ENCODE measurements at regions not wholly inside any gene's neighbourhood (a gene's known extent, or its start where the extent isn't known, plus 50 kb on each side); places are given as distances from the start of the nearest gene placed in this dataset.

- no peak overlapping the region for H3K4me3 ChIP-seq (ENCODE audit: low read length)
- no peaks in the 10 kb centered on the region for H3F3A ChIP-seq (ENCODE audit: low read length, unreplicated experiment)
- intact Hi-C loops (cut with micrococcal nuclease), result no loop called here
- H3K9me2 ChIP-seq (replicated peaks; ENCODE audit: low read length), result no peaks in the 10 kb centered on the region
- H3K4me2 ChIP-seq (ENCODE audit: low read length), result no peak overlapping the region
- ATAC-seq (no peak), DNase-seq (no peak)
- BruUV-seq (replicated peaks), result no TSS peak
- TF ChIP-seq, protein P1, sequence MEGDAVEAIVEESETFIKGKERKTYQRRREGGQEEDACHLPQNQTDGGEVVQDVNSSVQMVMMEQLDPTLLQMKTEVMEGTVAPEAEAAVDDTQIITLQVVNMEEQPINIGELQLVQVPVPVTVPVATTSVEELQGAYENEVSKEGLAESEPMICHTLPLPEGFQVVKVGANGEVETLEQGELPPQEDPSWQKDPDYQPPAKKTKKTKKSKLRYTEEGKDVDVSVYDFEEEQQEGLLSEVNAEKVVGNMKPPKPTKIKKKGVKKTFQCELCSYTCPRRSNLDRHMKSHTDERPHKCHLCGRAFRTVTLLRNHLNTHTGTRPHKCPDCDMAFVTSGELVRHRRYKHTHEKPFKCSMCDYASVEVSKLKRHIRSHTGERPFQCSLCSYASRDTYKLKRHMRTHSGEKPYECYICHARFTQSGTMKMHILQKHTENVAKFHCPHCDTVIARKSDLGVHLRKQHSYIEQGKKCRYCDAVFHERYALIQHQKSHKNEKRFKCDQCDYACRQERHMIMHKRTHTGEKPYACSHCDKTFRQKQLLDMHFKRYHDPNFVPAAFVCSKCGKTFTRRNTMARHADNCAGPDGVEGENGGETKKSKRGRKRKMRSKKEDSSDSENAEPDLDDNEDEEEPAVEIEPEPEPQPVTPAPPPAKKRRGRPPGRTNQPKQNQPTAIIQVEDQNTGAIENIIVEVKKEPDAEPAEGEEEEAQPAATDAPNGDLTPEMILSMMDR (conservative IDR thresholded peaks at IDR 0.05; ENCODE audit: low read depth, low read length), result no peak
- no peak for TF ChIP-seq EZH2 (IDR thresholded peaks at IDR 0.05; ENCODE audit: low read length, unreplicated experiment)
- TF ChIP-seq EZH2phosphoT487 (IDR thresholded peaks at IDR 0.05; ENCODE audit: borderline replicate concordance, low read length), result no peak
- no peaks in the 10 kb centered on the region for H3K79me2 ChIP-seq (ENCODE audit: low read length)
- CTCF ChIA-PET, result no interaction called here
- no peaks in the 10 kb centered on the region for H3K4me1 ChIP-seq (ENCODE audit: insufficient read depth, low read length)
- no peak overlapping the region for H3K9ac ChIP-seq (ENCODE audit: low read length)
- no peaks in the 10 kb centered on the region for H4K20me1 ChIP-seq (ENCODE audit: low read length)
- no peak overlapping the region for H2AFZ ChIP-seq (ENCODE audit: low read length)
- POLR2A ChIA-PET (ENCODE audit: unreplicated experiment), result no interaction called here
- no peaks in the 10 kb centered on the region for H3K9me3 ChIP-seq (ENCODE audit: low read length)
- H3K36me3 ChIP-seq (ENCODE audit: low read depth, low read length), result no peaks in the 10 kb centered on the region
- H3K27me3 ChIP-seq (ENCODE audit: low read length), result no peaks in the 10 kb centered on the region
- H3K27ac ChIP-seq (ENCODE audit: low read length), result no peak overlapping the region
These were observed 59.7 kb downstream of the RGS12 start for GRCh38 chr4:3352505-3352904.

GRCh38 chr4:3352941-3353594 is 60.2 kb downstream of the RGS12 start:
- intact Hi-C loops (cut with micrococcal nuclease), result no loop called here
- Histone ChIP-seq H3K27me3 (ENCODE audit: low read length) (no peaks in the 10 kb centered on the region), H3K4me2 (ENCODE audit: low read length) (no peak overlapping the region), H3K4me1 (ENCODE audit: insufficient read depth, low read length) (no peaks in the 10 kb centered on the region), H3K9me2 (replicated peaks; ENCODE audit: low read length) (no peaks in the 10 kb centered on the region), H3K4me3 (ENCODE audit: low read length) (no peak overlapping the region), H4K20me1 (ENCODE audit: low read length) (no peaks in the 10 kb centered on the region), H3F3A (ENCODE audit: low read length, unreplicated experiment) (peaks cover under 1% of the 10 kb centered on the region), H3K79me2 (ENCODE audit: low read length) (no peaks in the 10 kb centered on the region), H3K9ac (ENCODE audit: low read length) (no peak overlapping the region), H2AFZ (ENCODE audit: low read length) (no peak overlapping the region), H3K9me3 (ENCODE audit: low read length) (no peaks in the 10 kb centered on the region), H3K27ac (ENCODE audit: low read length) (no peak overlapping the region), H3K36me3 (ENCODE audit: low read depth, low read length) (no peaks in the 10 kb centered on the region)
- DNase-seq (no peak), ATAC-seq (no peak)
- CTCF ChIA-PET, result no interaction called here
- no TSS peak for BruUV-seq (replicated peaks)
- no peak for TF ChIP-seq EZH2 (IDR thresholded peaks at IDR 0.05; ENCODE audit: low read length, unreplicated experiment)
- TF ChIP-seq, protein P1 (conservative IDR thresholded peaks at IDR 0.05; ENCODE audit: low read depth, low read length), result no peak
- TF ChIP-seq EZH2phosphoT487 (IDR thresholded peaks at IDR 0.05; ENCODE audit: borderline replicate concordance, low read length), result no peak
- POLR2A ChIA-PET (ENCODE audit: unreplicated experiment), result no interaction called here

DNA sequence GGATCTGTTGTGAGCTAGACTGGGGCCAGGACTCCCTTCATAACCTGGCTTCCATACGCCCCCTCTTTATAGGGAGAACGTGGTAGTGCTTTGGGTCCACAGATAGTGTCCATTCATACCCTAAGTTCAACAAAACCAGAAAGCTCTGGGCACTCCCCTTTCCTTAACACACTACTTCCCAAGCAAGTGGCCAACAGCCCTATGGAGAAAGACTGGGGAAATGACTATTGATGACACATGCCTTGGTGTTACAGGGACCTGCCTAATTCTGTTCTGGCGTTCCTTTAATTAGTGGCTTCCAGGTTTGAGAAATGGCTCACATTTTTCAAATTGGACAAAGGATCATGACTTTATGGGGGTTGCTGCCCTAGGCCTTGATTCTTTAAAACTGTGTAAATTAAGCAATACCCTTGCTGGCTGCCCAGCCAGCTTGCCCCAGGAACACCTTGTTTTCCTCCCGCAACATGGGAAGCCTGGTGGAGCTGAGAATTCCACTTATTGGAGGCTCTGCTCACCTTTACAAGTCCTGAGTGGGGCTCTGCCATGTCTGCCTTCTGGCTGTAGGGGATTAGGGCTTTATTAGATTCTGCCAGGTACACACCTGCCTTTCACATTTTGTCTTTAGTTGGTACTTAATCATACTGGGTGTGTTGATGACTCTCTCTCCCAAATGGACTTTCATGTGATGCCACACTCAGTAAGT is 61.1 kb downstream of the RGS12 start:
- Histone ChIP-seq H3K4me1 (ENCODE audit: insufficient read depth, low read length) (no peaks in the 10 kb centered on the region), H3K36me3 (ENCODE audit: low read depth, low read length) (no peaks in the 10 kb centered on the region), H3K4me2 (ENCODE audit: low read length) (no peak overlapping the region), H3K9me2 (replicated peaks; ENCODE audit: low read length) (no peaks in the 10 kb centered on the region), H2AFZ (ENCODE audit: low read length) (no peak overlapping the region), H3K4me3 (ENCODE audit: low read length) (no peak overlapping the region), H3K9me3 (ENCODE audit: low read length) (no peaks in the 10 kb centered on the region), H4K20me1 (ENCODE audit: low read length) (no peaks in the 10 kb centered on the region), H3K27ac (ENCODE audit: low read length) (no peak overlapping the region), H3F3A (ENCODE audit: low read length, unreplicated experiment) (peaks cover 4% of the 10 kb centered on the region), H3K27me3 (ENCODE audit: low read length) (no peaks in the 10 kb centered on the region), H3K79me2 (ENCODE audit: low read length) (no peaks in the 10 kb centered on the region), H3K9ac (ENCODE audit: low read length) (no peak overlapping the region)
- no peak; the same call in 1 of the 2 replicates for ATAC-seq
- BruUV-seq (replicated peaks), result no TSS peak
- no peak for TF ChIP-seq EZH2 (IDR thresholded peaks at IDR 0.05; ENCODE audit: low read length, unreplicated experiment)
- TF ChIP-seq, protein P1 (conservative IDR thresholded peaks at IDR 0.05; ENCODE audit: low read depth, low read length), result no peak
- no peak for TF ChIP-seq EZH2phosphoT487 (IDR thresholded peaks at IDR 0.05; ENCODE audit: borderline replicate concordance, low read length)
- DNase-seq, result no peak
- intact Hi-C loops (cut with micrococcal nuclease), result no loop called here
- ChIA-PET POLR2A (ENCODE audit: unreplicated experiment) (no interaction called here), CTCF (no interaction called here)
